HEK293 (cell line): ENCODE measurements at regions not wholly inside any gene's neighbourhood (a gene's known extent, or its start where the extent isn't known, plus 50 kb on each side); places are given as distances from the start of the nearest gene placed in this dataset.

Experiments
- CTCF ChIA-PET: fragments of 350-600 bp; formaldehyde crosslinking; extraction: SDS; loops from one replicate; lab custom pipeline; 2021; ENCODE audit warnings: antibody characterized with exemption; lab: Yijun Ruan, JAX
- POLR2A ChIA-PET: fragments of 300-600 bp; formaldehyde crosslinking; extraction: SDS; loops from one replicate; lab custom pipeline; 2020; ENCODE audit warnings: antibody characterized with exemption, inconsistent platforms; lab: Yijun Ruan, JAX
- H3K27ac ChIP-seq: fragments of 200-500 bp; sonication (Bioruptor generic); 2 replicates; pipeline ENCODE4 v1.5.1; 2014; ENCODE audit warnings: low read depth, low read length, control low read depth, inconsistent platforms; ENCODE audit errors: extremely low read depth
- H3K36me3 ChIP-seq, 2 experiments: fragments of 200-500 bp in 1 of 2; sonication (Bioruptor generic) in 1 of 2; 1 replicate in 1 of 2; 2 replicates in 1 of 2; pipeline ENCODE4 v1.5.1; 2014 to 2017; ENCODE audit warnings: inconsistent platforms in 2 of 2, low read length in 2 of 2; ENCODE audit not compliant: control insufficient read depth in 2 of 2, insufficient read depth in 1 of 2
- H3K4me1 ChIP-seq: fragments of 200-500 bp; sonication (Bioruptor generic); 2 replicates; pipeline ENCODE4 v1.5.1; 2014; ENCODE audit warnings: mild to moderate bottlenecking, low read length, inconsistent platforms; ENCODE audit not compliant: control insufficient read depth, insufficient read depth
- H3K4me3 ChIP-seq: 2 replicates; pipeline ENCODE4 v1.5.1; 2011; ENCODE audit warnings: low read depth, mild to moderate bottlenecking, control low read depth, low read length, moderate library complexity
- H3K9me3 ChIP-seq: fragments of 200-500 bp; sonication (Bioruptor generic); 2 replicates; pipeline ENCODE4 v1.5.1; 2014; ENCODE audit warnings: low read depth, low read length, inconsistent platforms; ENCODE audit not compliant: control insufficient read depth, insufficient read depth
- GFI1B ChIP-seq: fragments of 450-650 bp; formaldehyde crosslinking; IDR thresholded peaks from 2 replicates; pipeline ENCODE4 v1.5.1; 2016; ENCODE audit warnings: missing biosample characterization, missing genetic modification characterization
- HOXA7 ChIP-seq: sonication (generic); formaldehyde crosslinking; IDR thresholded peaks from 2 replicates; pipeline ENCODE4 v1.8.1; 2022; ENCODE audit warnings: missing genetic modification reagents, borderline replicate concordance
- HOXC10 ChIP-seq: sonication (generic); formaldehyde crosslinking; IDR thresholded peaks from 2 replicates; pipeline ENCODE4 v1.8.1; 2023; ENCODE audit warnings: mild to moderate bottlenecking, missing genetic modification reagents
- KLF9 ChIP-seq: fragments of 450-650 bp; formaldehyde crosslinking; IDR thresholded peaks from 2 replicates; pipeline ENCODE4 v1.5.1; 2016; ENCODE audit warnings: missing biosample characterization, missing genetic modification characterization, low read depth
- PATZ1 ChIP-seq: fragments of 450-650 bp; formaldehyde crosslinking; IDR thresholded peaks from 2 replicates; pipeline ENCODE4 v1.5.1; 2016; ENCODE audit warnings: missing biosample characterization, missing genetic modification characterization
- PRDM1 ChIP-seq: fragments of 450-650 bp; formaldehyde crosslinking; IDR thresholded peaks from 2 replicates; pipeline ENCODE4; 2016; ENCODE audit warnings: missing biosample characterization, missing genetic modification characterization
- SCRT1 ChIP-seq: fragments of 450-650 bp; formaldehyde crosslinking; IDR thresholded peaks from 2 replicates; pipeline ENCODE4 v1.5.1; 2016; ENCODE audit warnings: missing biosample characterization, missing genetic modification characterization, borderline replicate concordance
- SCRT2 ChIP-seq: fragments of 450-650 bp; formaldehyde crosslinking; IDR thresholded peaks from 2 replicates; pipeline ENCODE4 v1.5.1; 2016; ENCODE audit warnings: missing biosample characterization, missing genetic modification characterization
- ZBTB1 ChIP-seq: fragments of 450-650 bp; formaldehyde crosslinking; IDR thresholded peaks from 2 replicates; pipeline ENCODE4 v1.5.1; 2016; ENCODE audit warnings: missing biosample characterization, missing genetic modification characterization
- ZNF2 ChIP-seq: fragments of 450-650 bp; formaldehyde crosslinking; IDR thresholded peaks from 2 replicates; pipeline ENCODE4 v1.5.1; 2016; ENCODE audit warnings: missing biosample characterization, missing genetic modification characterization
- ZNF266 ChIP-seq: fragments of 450-650 bp; formaldehyde crosslinking; IDR thresholded peaks from 2 replicates; pipeline ENCODE4 v1.5.1; 2016; ENCODE audit warnings: missing biosample characterization, missing genetic modification characterization, low read depth
- ZNF362 ChIP-seq: fragments of 450-650 bp; formaldehyde crosslinking; IDR thresholded peaks from 2 replicates; pipeline ENCODE4 v1.5.1; 2016; ENCODE audit warnings: missing biosample characterization, missing genetic modification characterization
- ZNF366 ChIP-seq: fragments of 450-650 bp; formaldehyde crosslinking; conservative IDR thresholded peaks from 2 replicates; pipeline ENCODE4 v1.5.1; 2016; ENCODE audit warnings: missing biosample characterization, missing genetic modification characterization
- ZNF423 ChIP-seq: fragments of 450-650 bp; formaldehyde crosslinking; IDR thresholded peaks from 2 replicates; pipeline ENCODE4 v1.5.1; 2016; ENCODE audit warnings: missing biosample characterization, missing genetic modification characterization
- ZNF449 ChIP-seq: fragments of 450-650 bp; formaldehyde crosslinking; IDR thresholded peaks from 2 replicates; pipeline ENCODE4 v1.5.1; 2017; ENCODE audit warnings: missing biosample characterization, mild to moderate bottlenecking, missing genetic modification characterization, moderate library complexity
- ZNF488 ChIP-seq: fragments of 450-650 bp; formaldehyde crosslinking; IDR thresholded peaks from 2 replicates; pipeline ENCODE4 v1.5.1; 2016; ENCODE audit warnings: missing biosample characterization, missing genetic modification characterization
- ZNF529 ChIP-seq: fragments of 450-650 bp; formaldehyde crosslinking; IDR thresholded peaks from 2 replicates; pipeline ENCODE4 v1.5.1; 2017; ENCODE audit warnings: missing genetic modification characterization, missing biosample characterization; ENCODE audit not compliant: insufficient replicate concordance
- ZNF629 ChIP-seq: fragments of 450-650 bp; formaldehyde crosslinking; IDR thresholded peaks from 2 replicates; pipeline ENCODE4 v1.5.1; 2017; ENCODE audit warnings: missing biosample characterization, missing genetic modification characterization
- ZNF677 ChIP-seq: fragments of 450-650 bp; IDR thresholded peaks from 2 replicates; pipeline ENCODE4 v1.5.0; 2018; ENCODE audit warnings: missing biosample characterization, mild to moderate bottlenecking, missing genetic modification characterization, moderate library complexity
- ZNF704 ChIP-seq: fragments of 450-650 bp; formaldehyde crosslinking; IDR thresholded peaks from 2 replicates; pipeline ENCODE4 v1.5.1; 2016; ENCODE audit warnings: missing biosample characterization, missing genetic modification characterization
- ZNF777 ChIP-seq: fragments of 450-650 bp; formaldehyde crosslinking; IDR thresholded peaks from 2 replicates; pipeline ENCODE4 v1.5.1; 2017; ENCODE audit warnings: missing biosample characterization, missing genetic modification characterization, borderline replicate concordance
- ZNF791 ChIP-seq: fragments of 450-650 bp; formaldehyde crosslinking; IDR thresholded peaks from 2 replicates; pipeline ENCODE4 v1.5.1; 2016; ENCODE audit warnings: missing biosample characterization, missing genetic modification characterization
- ZSCAN16 ChIP-seq: fragments of 450-650 bp; formaldehyde crosslinking; IDR thresholded peaks from 2 replicates; pipeline ENCODE4 v1.5.1; 2016; ENCODE audit warnings: missing biosample characterization, missing genetic modification characterization
- ZSCAN23 ChIP-seq: fragments of 450-650 bp; formaldehyde crosslinking; IDR thresholded peaks from 2 replicates; pipeline ENCODE4 v1.5.1; 2016; ENCODE audit warnings: missing biosample characterization, missing genetic modification characterization
- TF ChIP-seq, protein P1 (sequence below): fragments of 450-650 bp; formaldehyde crosslinking; IDR thresholded peaks from 2 replicates; pipeline ENCODE4 v1.5.1; 2017; ENCODE audit warnings: missing biosample characterization, missing genetic modification characterization

- TF ChIP-seq ZNF629 (no peak), KLF9 (no peak), ZNF777 (no peak), SCRT1 (tag by site-specific recombination) (no peak), ZNF529 (no peak), SCRT2 (tag by site-specific recombination) (no peak), HOXA7 (no peak), ZNF677 (tag by site-specific recombination) (no peak)
- TF ChIP-seq, all 188 proteins: peak for 0
Measured at GRCh38 chr3:107308716-107309115, 68.5 kb upstream of the CCDC54 start (continued).

DNA sequence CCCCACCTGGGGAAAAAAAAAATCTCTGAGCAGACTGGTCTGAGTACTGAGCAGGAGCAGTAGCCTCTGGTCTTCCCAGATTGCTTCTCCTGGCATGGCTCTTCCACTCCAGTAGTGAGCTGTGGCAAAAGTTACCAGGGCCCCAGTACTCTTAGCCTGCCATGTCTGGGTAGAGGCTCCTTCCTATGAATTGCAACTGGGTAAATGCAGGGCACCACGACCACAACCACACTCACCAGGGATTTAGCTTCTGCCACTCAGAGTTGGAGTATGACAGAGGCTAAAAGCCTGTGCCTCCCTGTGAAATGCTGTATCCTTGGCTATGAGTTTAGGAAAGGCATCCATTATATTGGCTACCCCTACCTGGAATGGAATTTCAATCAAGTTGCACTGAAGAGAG lies 67.9 kb upstream of the CCDC54 start:
- Histone ChIP-seq H3K9me3 (no peaks in the 10 kb centered on the region), H3K4me1 (no peaks in the 10 kb centered on the region), H3K36me3 (no peaks in the 10 kb centered on the region), H3K27ac (no peak overlapping the region), H3K4me3 (no peak overlapping the region)
- TF ChIP-seq ZNF2 = no peak
- TF ChIP-seq ZBTB1 (tag by site-specific recombination) = no peak
- CTCF ChIA-PET = interaction anchor here (0.5 to 1.0 kb wide), 2 partner anchors 22 to 120 kb away, joined by 3 to 5 read pairs; no protein-coding TSS in a partner anchor
- POLR2A ChIA-PET = no interaction called here

- no peaks in the 10 kb centered on the region for H3K9me3 ChIP-seq
- no peaks in the 10 kb centered on the region for H3K4me1 ChIP-seq
- no peak overlapping the region for H3K4me3 ChIP-seq
- no peak overlapping the region for H3K27ac ChIP-seq
- ChIA-PET CTCF (no interaction called here), POLR2A (no interaction called here)
- TF ChIP-seq ZNF362 (tag by site-specific recombination) (no peak), ZNF488 (no peak), PATZ1 (tag by site-specific recombination) (no peak), ZNF266 (tag by site-specific recombination) (no peak), ZNF449 (tag by site-specific recombination) (no peak), ZSCAN16 (tag by site-specific recombination) (no peak), ZNF791 (no peak), PRDM1 (tag by site-specific recombination) (no peak), HOXC10 (CRISPR knock-in tag) (no peak), ZNF704 (no peak), ZNF423 (tag by site-specific recombination) (no peak), ZSCAN23 (no peak), GFI1B (no peak), HOXA7 (no peak), ZNF366 (tag by site-specific recombination) (no peak)
- TF ChIP-seq, protein P1, sequence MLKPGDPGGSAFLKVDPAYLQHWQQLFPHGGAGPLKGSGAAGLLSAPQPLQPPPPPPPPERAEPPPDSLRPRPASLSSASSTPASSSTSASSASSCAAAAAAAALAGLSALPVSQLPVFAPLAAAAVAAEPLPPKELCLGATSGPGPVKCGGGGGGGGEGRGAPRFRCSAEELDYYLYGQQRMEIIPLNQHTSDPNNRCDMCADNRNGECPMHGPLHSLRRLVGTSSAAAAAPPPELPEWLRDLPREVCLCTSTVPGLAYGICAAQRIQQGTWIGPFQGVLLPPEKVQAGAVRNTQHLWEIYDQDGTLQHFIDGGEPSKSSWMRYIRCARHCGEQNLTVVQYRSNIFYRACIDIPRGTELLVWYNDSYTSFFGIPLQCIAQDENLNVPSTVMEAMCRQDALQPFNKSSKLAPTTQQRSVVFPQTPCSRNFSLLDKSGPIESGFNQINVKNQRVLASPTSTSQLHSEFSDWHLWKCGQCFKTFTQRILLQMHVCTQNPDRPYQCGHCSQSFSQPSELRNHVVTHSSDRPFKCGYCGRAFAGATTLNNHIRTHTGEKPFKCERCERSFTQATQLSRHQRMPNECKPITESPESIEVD (tag by site-specific recombination) = no peak
- no peaks in the 10 kb centered on the region for H3K36me3 ChIP-seq
Measured at GRCh38 chr3:107313711-107314110, 63.5 kb upstream of the CCDC54 start.
